IMR-90 (cell line): ENCODE measurements at regions not wholly inside any gene's neighbourhood (a gene's known extent, or its start where the extent isn't known, plus 50 kb on each side); places are given as distances from the start of the nearest gene placed in this dataset.

Experiments
- ATAC-seq: fragments of 200-7000 bp; cut with Tn5 transposase; 2 replicates; pipeline ENCODE4 v1.9.1; 2020; ENCODE audit warnings: low read depth, mild to moderate bottlenecking, moderate library complexity
- BruUV-seq: library from RNA; stranded (reverse); fragments of 400-500 nt; replicated peaks from 2 replicates; lab custom pipeline; 2021; lab: Mats Ljungman, UMichigan
- CTCF ChIA-PET: fragments of 300-600 bp; formaldehyde crosslinking; extraction: SDS; loops from one replicate; lab custom pipeline; 2021; ENCODE audit warnings: antibody characterized with exemption; lab: Yijun Ruan, JAX
- POLR2A ChIA-PET: fragments of 300-600 bp; sonication (Branson Sonifier 250); formaldehyde crosslinking; loops from one replicate; lab custom pipeline; 2022; ENCODE audit warnings: antibody characterized with exemption; ENCODE audit not compliant: unreplicated experiment; lab: Charles Lee
- DNase-seq: peaks from one replicate; pipeline ENCODE4 v3.0.0; 2013
- H2AFZ ChIP-seq: replicated peaks from 2 replicates; pipeline ENCODE3; 2013; ENCODE audit warnings: low read length, mild to moderate bottlenecking; ENCODE audit not compliant: poor library complexity
- H2AK5ac ChIP-seq: 2 replicates; pipeline ENCODE4 v1.6.1; 2013; ENCODE audit warnings: low read depth, low read length, inconsistent platforms
- H2AK9ac ChIP-seq: replicated peaks from 2 replicates; pipeline ENCODE3; 2013; ENCODE audit warnings: mild to moderate bottlenecking, low read depth, low read length, moderate library complexity; ENCODE audit not compliant: poor library complexity
- H2BK120ac ChIP-seq: 2 replicates; pipeline ENCODE4 v1.6.1; 2013; ENCODE audit warnings: low read depth, low read length, inconsistent platforms
- H2BK15ac ChIP-seq: 3 replicates; pipeline ENCODE4 v1.6.1; 2013; ENCODE audit warnings: low read depth, low read length, inconsistent platforms
- H2BK20ac ChIP-seq: 2 replicates; pipeline ENCODE4 v1.6.1; 2013; ENCODE audit warnings: low read depth, mild to moderate bottlenecking, inconsistent platforms, low read length, moderate library complexity
- H2BK5ac ChIP-seq: 2 replicates; pipeline ENCODE4 v1.6.1; 2013; ENCODE audit warnings: mild to moderate bottlenecking, low read depth, low read length, inconsistent platforms; ENCODE audit not compliant: poor library complexity, severe bottlenecking
- H3K14ac ChIP-seq: replicated peaks from 2 replicates; pipeline ENCODE4 v1.6.1; 2013; ENCODE audit warnings: low read depth, low read length, inconsistent platforms
- H3K18ac ChIP-seq: 2 replicates; pipeline ENCODE4 v1.6.1; 2013; ENCODE audit warnings: low read depth, low read length, control low read depth
- H3K23ac ChIP-seq: 2 replicates; pipeline ENCODE4 v1.6.1; 2013; ENCODE audit warnings: low read depth, low read length, inconsistent platforms
- H3K27ac ChIP-seq: 2 replicates; pipeline ENCODE4 v1.5.1; 2013; ENCODE audit warnings: mild to moderate bottlenecking, control low read depth, low read length; ENCODE audit not compliant: insufficient read depth
- H3K27me3 ChIP-seq: 2 replicates; pipeline ENCODE4 v1.6.1; 2013; ENCODE audit warnings: low read length; ENCODE audit not compliant: control insufficient read depth, insufficient read depth
- H3K36me3 ChIP-seq: 2 replicates; pipeline ENCODE4 v1.6.1; 2013; ENCODE audit warnings: low read length, mixed read lengths; ENCODE audit not compliant: control insufficient read depth, insufficient read depth
- H3K4ac ChIP-seq: 2 replicates; pipeline ENCODE4 v1.6.1; 2013; ENCODE audit warnings: low read depth, low read length, inconsistent platforms
- H3K4me1 ChIP-seq: 2 replicates; pipeline ENCODE4 v1.6.1; 2013; ENCODE audit warnings: low read length, mixed read lengths; ENCODE audit not compliant: control insufficient read depth, insufficient read depth
- H3K4me2 ChIP-seq: 2 replicates; pipeline ENCODE4 v1.6.1; 2013; ENCODE audit warnings: low read depth, mild to moderate bottlenecking, control low read depth, low read length, moderate library complexity
- H3K4me3 ChIP-seq: 2 replicates; pipeline ENCODE4 v1.5.1; 2013; ENCODE audit warnings: low read depth, mild to moderate bottlenecking, control low read depth, low read length, moderate library complexity; ENCODE audit not compliant: insufficient read depth
- H3K56ac ChIP-seq: 2 replicates; pipeline ENCODE4 v1.6.1; 2013; ENCODE audit warnings: low read length, inconsistent platforms; ENCODE audit not compliant: insufficient read depth; ENCODE audit errors: extremely low read depth
- H3K79me1 ChIP-seq, 2 experiments: 2 replicates each; pipeline ENCODE4 v1.6.1; 2013; ENCODE audit warnings: low read length in 2 of 2, inconsistent platforms in 1 of 2, low read depth in 1 of 2
- H3K9ac ChIP-seq: 2 replicates; pipeline ENCODE4 v1.6.1; 2013; ENCODE audit warnings: low read depth, low read length, control low read depth
- H3K9me1 ChIP-seq: 2 replicates; pipeline ENCODE4 v1.6.1; 2013; ENCODE audit warnings: low read length, inconsistent platforms; ENCODE audit not compliant: insufficient read depth
- H3K9me3 ChIP-seq: 2 replicates; pipeline ENCODE4 v1.6.1; 2013; ENCODE audit warnings: low read length; ENCODE audit not compliant: control insufficient read depth, insufficient read depth
- H4K20me1 ChIP-seq: 2 replicates; pipeline ENCODE4 v1.6.1; 2013; ENCODE audit warnings: low read length, inconsistent platforms; ENCODE audit not compliant: insufficient read depth
- H4K5ac ChIP-seq: 2 replicates; pipeline ENCODE4 v1.6.1; 2013; ENCODE audit warnings: mild to moderate bottlenecking, low read depth, low read length, control low read depth
- H4K8ac ChIP-seq, 2 experiments: 2 replicates each; pipeline ENCODE4 v1.6.1; 2013; ENCODE audit warnings: low read depth in 2 of 2, low read length in 2 of 2, control low read depth in 1 of 2, inconsistent platforms in 1 of 2
- H4K91ac ChIP-seq: 2 replicates; pipeline ENCODE4 v1.6.1; 2013; ENCODE audit warnings: low read depth, low read length, inconsistent platforms; ENCODE audit not compliant: insufficient read depth
- BHLHE40 ChIP-seq: fragments of 150-350 bp; IDR thresholded peaks from 2 replicates; pipeline ENCODE4 v1.6.1; 2016; ENCODE audit warnings: mild to moderate bottlenecking, low read depth, low read length
- CEBPB ChIP-seq: IDR thresholded peaks from 2 replicates; pipeline ENCODE4 v1.6.1; 2012; ENCODE audit warnings: low read depth, low read length, improper control_type of control experiment
- ELK1 ChIP-seq: fragments of 150-350 bp; IDR thresholded peaks from 2 replicates; pipeline ENCODE4 v1.6.1; 2016; ENCODE audit warnings: low read depth, mild to moderate bottlenecking, low read length, moderate library complexity, borderline replicate concordance
- FOS ChIP-seq: fragments of 150-350 bp; IDR thresholded peaks from 2 replicates; pipeline ENCODE4 v1.6.1; 2016; ENCODE audit warnings: low read depth, low read length
- MAFK ChIP-seq: IDR thresholded peaks from 2 replicates; pipeline ENCODE4 v1.6.1; 2012; ENCODE audit warnings: low read depth, low read length, improper control_type of control experiment
- MXI1 ChIP-seq: IDR thresholded peaks from 2 replicates; pipeline ENCODE4 v1.6.1; 2012; ENCODE audit warnings: low read depth, mild to moderate bottlenecking, low read length, moderate library complexity, borderline replicate concordance
- NFE2L2 ChIP-seq: fragments of 150-350 bp; IDR thresholded peaks from 2 replicates; pipeline ENCODE4 v1.6.1; 2016; ENCODE audit warnings: low read depth, mild to moderate bottlenecking, low read length
- RAD21 ChIP-seq: IDR thresholded peaks from 2 replicates; pipeline ENCODE4 v1.6.1; 2012; ENCODE audit warnings: low read length, improper control_type of control experiment
- RFX5 ChIP-seq: IDR thresholded peaks from 2 replicates; pipeline ENCODE4 v1.8.0; 2012; ENCODE audit warnings: low read depth, mild to moderate bottlenecking, low read length, moderate library complexity
- WGBS, 2 experiments: methylation state at CpG; one replicate each; pipeline versions ENCODE4 v1.1.5 to v1.1.7; 2013; ENCODE audit warnings: missing lambda C conversion rate in 2 of 2; ENCODE audit not compliant: insufficient read length in 1 of 2; ENCODE audit errors: extremely low coverage in 2 of 2; 5-methylcytosine and 5-hydroxymethylcytosine counted together
- dilution Hi-C: fragments of 300-500 bp; cut with HindIII; formaldehyde crosslinking; loops from one replicate; pipeline ENCODE4 v1.14.3; 2018; ENCODE audit warnings: low sequenced_read_pairs; ENCODE audit not compliant: unreplicated experiment
- in situ Hi-C: fragments of 300-500 bp; cut with MboI; formaldehyde crosslinking; loops from 3 replicates; pipeline ENCODE4 v1.14.3; 2019; ENCODE audit warnings: low sequenced_read_pairs, inconsistent platforms, mixed read lengths
- intact Hi-C: fragments of 100-400 bp; cut with micrococcal nuclease; formaldehyde crosslinking; loops from 2 replicates; pipeline ENCODE4 v1.10.0; 2022

DNA sequence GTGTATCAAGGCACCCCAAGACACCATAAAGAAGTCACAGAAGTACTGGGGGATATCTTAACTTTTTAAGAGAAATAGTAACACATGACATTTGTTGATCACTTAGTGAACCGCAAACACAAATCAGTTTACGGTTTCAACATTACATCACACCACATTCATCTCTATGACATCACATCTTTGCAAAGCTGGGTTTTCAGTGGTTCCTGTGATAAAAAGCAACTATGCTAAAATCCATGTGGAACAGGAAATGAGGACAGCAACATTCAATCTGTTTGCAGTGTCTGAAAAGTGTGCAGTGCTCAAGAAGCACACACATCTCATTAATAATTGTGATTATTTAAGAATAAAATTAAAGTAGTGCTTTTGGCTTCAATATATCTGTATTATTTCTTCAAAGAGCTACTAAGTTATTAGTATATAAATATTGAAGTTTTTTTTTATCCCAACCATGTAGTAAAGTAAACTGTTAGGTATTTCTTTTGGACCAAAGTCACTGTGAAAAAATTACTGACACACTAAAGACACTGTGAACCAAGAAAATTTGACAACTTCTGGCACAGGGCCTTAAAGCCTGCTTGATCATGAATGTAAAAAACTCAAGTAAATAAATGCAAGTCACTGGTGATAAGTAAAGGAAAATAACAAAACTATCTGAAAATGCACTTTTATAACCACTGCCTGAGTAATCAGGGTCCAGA lies 156.0 kb upstream of the SOX6 start:
- no peak overlapping the region for H3K9ac ChIP-seq
- no peaks in the 10 kb centered on the region for H3K9me3 ChIP-seq
- H2AFZ ChIP-seq, result no peak overlapping the region
- H4K8ac ChIP-seq, result peak overlapping the region in 1 of 2 experiments; percentile 56; a peak in 1 of 4 replicates
- no peaks in the 10 kb centered on the region for H3K27me3 ChIP-seq
- peak overlapping the region; percentile 56; the same call in 1 of the 2 replicates for H3K18ac ChIP-seq
- H4K20me1 ChIP-seq, result no peaks in the 10 kb centered on the region
- peaks cover 6% of the 10 kb centered on the region for H3K4me1 ChIP-seq
- no TSS peak for BruUV-seq
- H3K27ac ChIP-seq, result peak overlapping the region; percentile 20; the same call in 1 of the 2 replicates
- peak overlapping the region; percentile 55; the same call in 1 of the 2 replicates for H3K4ac ChIP-seq
- H3K14ac ChIP-seq, result peak overlapping the region; percentile 76; the same call in 1 of the 2 replicates
- intact Hi-C loops, result loop anchor here (5.0 kb wide), 1 partner anchor 95 kb away; no protein-coding TSS in a partner anchor
- peak overlapping the region; percentile 76; the same call in 1 of the 2 replicates for H4K5ac ChIP-seq
- no CpG with 5 or more reads among the region's 2 CpGs for WGBS, 2 experiments
- peak overlapping the region; percentile 78; the same call in 1 of the 2 replicates for H3K4me2 ChIP-seq
- TF ChIP-seq ELK1 (no peak), MAFK (no peak), RFX5 (no peak), FOS (no peak), NFE2L2 (peak; percentile 25; the same call in 1 of the 2 replicates), CEBPB (peak; percentile 19; the same call in 1 of the 2 replicates), BHLHE40 (no peak), MXI1 (no peak), RAD21 (no peak)
- H3K56ac ChIP-seq, result 0 out of 2 replicates have a peak overlapping the region, but pooled peaks have one; percentile 29
- peak overlapping the region; percentile 73 for H2BK120ac ChIP-seq
- H2BK20ac ChIP-seq, result peak overlapping the region; percentile 60; the same call in 1 of the 2 replicates
- peak overlapping the region; percentile 31 for H2AK5ac ChIP-seq
- peak overlapping the region; percentile 11; the same call in 1 of the 2 replicates for H3K23ac ChIP-seq
- in situ Hi-C loops, result no loop called here
- ATAC-seq, result no peak; the same call in 1 of the 2 replicates
- peaks cover 2% of the 10 kb centered on the region for H3K9me1 ChIP-seq
- H3K4me3 ChIP-seq, result no peak overlapping the region
- H3K36me3 ChIP-seq, result no peaks in the 10 kb centered on the region
- peak overlapping the region; percentile 7; the same call in 1 of the 2 replicates for H4K91ac ChIP-seq
- H2BK15ac ChIP-seq, result peak overlapping the region; percentile 62; the same call in 2 of the 3 replicates
- H2AK9ac ChIP-seq, result no peak overlapping the region
- DNase-seq, result peak; percentile 65
- H2BK5ac ChIP-seq, result peak overlapping the region; percentile 95
- dilution Hi-C loops, result no loop called here
- H3K79me1 ChIP-seq, result peaks cover 0 to 13% of the 10 kb centered on the region in 2 experiments; a peak in 3 of 4 replicates
- ChIA-PET CTCF (no interaction called here), POLR2A (interaction anchor here (0.6 kb wide), 1 partner anchor 232 kb away, joined by 3 read pairs; no protein-coding TSS in a partner anchor)
